ENCODE measurements at regions not wholly inside any gene's neighbourhood (a gene's known extent, or its start where the extent isn't known, plus 50 kb on each side); places are given as distances from the start of the nearest gene placed in this dataset.

- no peak overlapping the region for H3K27ac ChIP-seq (ENCODE audit: low read depth, low read length, poor library complexity, severe bottlenecking)
- H3K9me3 ChIP-seq (ENCODE audit: low read length) = no peaks in the 10 kb centered on the region
Observed at GRCh38 chr6:74626288-74626687, 579.6 kb downstream of the COL12A1 start.

GRCh38 chr6:74623027-74623426 lies 582.8 kb downstream of the COL12A1 start:
- Histone ChIP-seq H3K9me3 (ENCODE audit: low read length) (no peaks in the 10 kb centered on the region), H3K9me2 (ENCODE audit: low read depth, low read length) (no peaks in the 10 kb centered on the region; the same call in 1 of the 2 replicates), H2AFZ (ENCODE audit: low read length) (no peak overlapping the region), H3K27ac (ENCODE audit: low read depth, low read length, poor library complexity, severe bottlenecking) (no peak overlapping the region), H3K9ac (ENCODE audit: low read length) (no peak overlapping the region), H3K4me3 (ENCODE audit: low read depth, low read length, poor library complexity, severe bottlenecking) (no peak overlapping the region), H3K79me2 (ENCODE audit: insufficient read depth, low read length) (no peaks in the 10 kb centered on the region), H3F3A (ENCODE audit: insufficient read depth, low read length) (no peaks in the 10 kb centered on the region), H3K36me3 (ENCODE audit: insufficient read depth, low read length) (no peaks in the 10 kb centered on the region), H3K27me3 (ENCODE audit: insufficient read depth, low read length) (no peaks in the 10 kb centered on the region), H3K4me1 (ENCODE audit: insufficient read depth, low read length, severe bottlenecking) (no peaks in the 10 kb centered on the region), H4K20me1 (ENCODE audit: insufficient read depth, low read length) (no peaks in the 10 kb centered on the region), H3K4me2 (ENCODE audit: low read length) (no peak overlapping the region)
- no peak for TF ChIP-seq EZH2 (IDR thresholded peaks at IDR 0.05; ENCODE audit: borderline replicate concordance, low read length)
- TF ChIP-seq CTCF (IDR thresholded peaks at IDR 0.05; ENCODE audit: low read length) = no peak

More at GRCh38 chr6:74626288-74626687, 579.6 kb downstream of the COL12A1 start:
- Histone ChIP-seq H3K9ac (ENCODE audit: low read length) (no peak overlapping the region), H3K9me2 (ENCODE audit: low read depth, low read length) (no peaks in the 10 kb centered on the region; the same call in 1 of the 2 replicates), H3K4me3 (ENCODE audit: low read depth, low read length, poor library complexity, severe bottlenecking) (no peak overlapping the region), H3K36me3 (ENCODE audit: insufficient read depth, low read length) (no peaks in the 10 kb centered on the region), H3K4me2 (ENCODE audit: low read length) (no peak overlapping the region), H4K20me1 (ENCODE audit: insufficient read depth, low read length) (no peaks in the 10 kb centered on the region), H3K27me3 (ENCODE audit: insufficient read depth, low read length) (no peaks in the 10 kb centered on the region), H3K4me1 (ENCODE audit: insufficient read depth, low read length, severe bottlenecking) (no peaks in the 10 kb centered on the region), H2AFZ (ENCODE audit: low read length) (no peak overlapping the region), H3K79me2 (ENCODE audit: insufficient read depth, low read length) (no peaks in the 10 kb centered on the region), H3F3A (ENCODE audit: insufficient read depth, low read length) (no peaks in the 10 kb centered on the region)
- TF ChIP-seq CTCF (IDR thresholded peaks at IDR 0.05; ENCODE audit: low read length) = no peak
- no peak for TF ChIP-seq EZH2 (IDR thresholded peaks at IDR 0.05; ENCODE audit: borderline replicate concordance, low read length)

GRCh38 chr6:74611220-74611619 lies 594.6 kb downstream of the COL12A1 start:
- no peaks in the 10 kb centered on the region for H3K27me3 ChIP-seq (ENCODE audit: insufficient read depth, low read length)
- no peaks in the 10 kb centered on the region for H3F3A ChIP-seq (ENCODE audit: insufficient read depth, low read length)
- no peak overlapping the region for H2AFZ ChIP-seq (ENCODE audit: low read length)
- no peaks in the 10 kb centered on the region for H3K9me2 ChIP-seq (ENCODE audit: low read depth, low read length)
- H3K79me2 ChIP-seq (ENCODE audit: insufficient read depth, low read length) = no peaks in the 10 kb centered on the region
- H3K36me3 ChIP-seq (ENCODE audit: insufficient read depth, low read length) = no peaks in the 10 kb centered on the region
- no peak overlapping the region for H3K9ac ChIP-seq (ENCODE audit: low read length)
- no peak for TF ChIP-seq EZH2 (IDR thresholded peaks at IDR 0.05; ENCODE audit: borderline replicate concordance, low read length)
- no peak for TF ChIP-seq CTCF (IDR thresholded peaks at IDR 0.05; ENCODE audit: low read length)
- no peaks in the 10 kb centered on the region for H3K9me3 ChIP-seq (ENCODE audit: low read length)
- H3K27ac ChIP-seq (ENCODE audit: low read depth, low read length, poor library complexity, severe bottlenecking) = no peak overlapping the region
- H3K4me3 ChIP-seq (ENCODE audit: low read depth, low read length, poor library complexity, severe bottlenecking) = no peak overlapping the region
- H4K20me1 ChIP-seq (ENCODE audit: insufficient read depth, low read length) = no peaks in the 10 kb centered on the region
- H3K4me1 ChIP-seq (ENCODE audit: insufficient read depth, low read length, severe bottlenecking) = no peaks in the 10 kb centered on the region
- no peak overlapping the region for H3K4me2 ChIP-seq (ENCODE audit: low read length)
